NB4 (cell line): ENCODE measurements at regions not wholly inside any gene's neighbourhood (a gene's known extent, or its start where the extent isn't known, plus 50 kb on each side); places are given as distances from the start of the nearest gene placed in this dataset.
"Not testable (repeated sequence)": the region's sequence is repeated elsewhere in the genome, so short reads cannot be mapped to it uniquely, and the experiment has no call there.

Source experiments
- CTCF ChIP-seq: IDR thresholded peaks from one replicate; pipeline ENCODE4 v1.5.1; 2012; ENCODE audit warnings: low read depth, low read length
- MAX ChIP-seq: IDR thresholded peaks from 2 replicates; pipeline ENCODE4 v1.6.1; 2011; ENCODE audit warnings: low read depth, low read length

- not testable (repeated sequence) for TF ChIP-seq MAX, CTCF
Measured at GRCh38 chr6:106806253-106806652, 168.3 kb downstream of the CD24 start.
